SW 1271 (cell line): ENCODE measurements at regions not wholly inside any gene's neighbourhood (a gene's known extent, or its start where the extent isn't known, plus 50 kb on each side); places are given as distances from the start of the nearest gene placed in this dataset.

ENCODE experiments used
- DNase-seq, 2 experiments: peaks; one replicate each; lab custom pipeline; 2025; lab: John Stamatoyannopoulos, UW

- no peak for DNase-seq
Measured at GRCh38 chr10:44198780-44199097, 186.2 kb downstream of the CXCL12 start.

- no peak for DNase-seq
Measured at GRCh38 chr10:44198096-44198779, 186.7 kb downstream of the CXCL12 start.

- no peak for DNase-seq
Measured at GRCh38 chr10:44197646-44198045, 187.3 kb downstream of the CXCL12 start.

GRCh38 chr10:44196336-44196735 lies 188.6 kb downstream of the CXCL12 start:
- DNase-seq = no peak

- DNase-seq = no peak
Measured at GRCh38 chr10:44196008-44196320, 188.9 kb downstream of the CXCL12 start.

GRCh38 chr10:44195112-44196007 lies 189.5 kb downstream of the CXCL12 start:
- no peak for DNase-seq

GRCh38 chr10:44194435-44194834 lies 190.5 kb downstream of the CXCL12 start:
- DNase-seq = no peak

- no peak for DNase-seq
Measured at GRCh38 chr10:44193567-44194220, 191.2 kb downstream of the CXCL12 start.

- no peak for DNase-seq
Measured at GRCh38 chr10:44193166-44193565, 191.7 kb downstream of the CXCL12 start.

- no peak for DNase-seq
Measured at GRCh38 chr10:44192435-44192834, 192.5 kb downstream of the CXCL12 start.

GRCh38 chr10:44190541-44190940 lies 194.4 kb downstream of the CXCL12 start:
- DNase-seq = no peak

- no peak for DNase-seq
Measured at GRCh38 chr10:44186821-44187220, 198.1 kb downstream of the CXCL12 start.

- no peak for DNase-seq
Measured at GRCh38 chr10:44186150-44186549, 198.7 kb downstream of the CXCL12 start.

- DNase-seq = no peak
Measured at GRCh38 chr10:44185315-44185666, 199.6 kb downstream of the CXCL12 start.

- DNase-seq = no peak
Measured at GRCh38 chr10:44184633-44185314, 200.1 kb downstream of the CXCL12 start.

GRCh38 chr10:44183667-44184632 lies 200.9 kb downstream of the CXCL12 start:
- DNase-seq = no peak

- no peak for DNase-seq
Measured at GRCh38 chr10:44182909-44183308, 202.0 kb downstream of the CXCL12 start.

GRCh38 chr10:44180321-44181168 lies 204.4 kb downstream of the CXCL12 start:
- no peak for DNase-seq

- no peak for DNase-seq
Measured at GRCh38 chr10:44178856-44179255, 206.0 kb downstream of the CXCL12 start.

- no peak for DNase-seq
Measured at GRCh38 chr10:44178281-44178680, 206.6 kb downstream of the CXCL12 start.

- DNase-seq = no peak
Measured at GRCh38 chr10:44177610-44178009, 207.3 kb downstream of the CXCL12 start.
